NCI-H2227 (cell line): ENCODE measurements at regions not wholly inside any gene's neighbourhood (a gene's known extent, or its start where the extent isn't known, plus 50 kb on each side); places are given as distances from the start of the nearest gene placed in this dataset.
"Not testable (repeated sequence)": the region's sequence is repeated elsewhere in the genome, so short reads cannot be mapped to it uniquely, and the experiment has no call there.

ENCODE experiments used
- DNase-seq: peaks from one replicate; lab custom pipeline; 2025; ENCODE audit not compliant: unreplicated experiment; lab: John Stamatoyannopoulos, UW

- DNase-seq = peak; percentile 3
These were observed 428.8 kb upstream of the EPHA7 start for GRCh38 chr6:93848031-93848742.

- no peak for DNase-seq
These were observed 422.8 kb upstream of the EPHA7 start for GRCh38 chr6:93842178-93842577.

GRCh38 chr6:93835451-93836145 lies 416.2 kb upstream of the EPHA7 start:
- DNase-seq = not testable (repeated sequence)

DNA sequence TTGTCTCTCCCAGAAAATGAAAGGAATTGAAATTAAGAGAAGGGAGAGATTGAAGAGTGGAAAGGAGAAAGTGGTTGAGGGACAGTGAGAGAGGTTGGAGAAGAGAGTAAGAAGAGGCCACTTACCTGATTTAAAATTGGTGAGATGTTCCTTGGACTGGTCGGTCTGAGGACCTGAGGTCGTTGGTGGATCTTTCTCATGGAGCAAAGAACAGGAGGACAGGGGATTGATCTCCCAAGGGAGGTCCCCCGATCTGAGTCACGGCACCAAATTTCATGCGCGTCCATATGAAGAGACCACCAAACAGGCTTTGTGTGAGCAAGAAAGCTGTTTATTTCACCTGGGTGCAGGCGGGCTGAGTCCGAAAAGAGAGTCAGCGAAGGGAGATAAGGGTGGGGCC lies 415.7 kb upstream of the EPHA7 start:
- not testable (repeated sequence) for DNase-seq

GRCh38 chr6:93833326-93833725 lies 414.0 kb upstream of the EPHA7 start:
- not testable (repeated sequence) for DNase-seq

DNA sequence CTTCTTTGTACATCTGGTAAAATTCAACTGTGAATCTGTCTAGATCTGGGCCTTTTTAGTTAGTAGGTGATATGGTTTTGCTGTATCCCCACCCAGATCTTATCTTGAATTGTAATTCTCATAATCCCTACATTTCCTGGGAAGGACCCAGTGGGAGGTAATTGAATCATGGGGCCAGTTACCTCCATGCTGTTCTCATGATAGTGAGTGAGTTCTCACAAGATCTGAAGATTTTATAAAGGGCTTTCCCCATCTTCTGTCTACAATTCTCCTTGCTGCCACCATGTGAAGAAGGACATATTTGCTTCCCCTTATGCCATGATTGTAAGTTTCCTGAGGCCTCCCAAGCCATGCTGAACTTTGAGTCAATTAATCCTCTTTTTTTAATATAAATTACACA lies 410.4 kb upstream of the EPHA7 start:
- not testable (repeated sequence) for DNase-seq

DNA sequence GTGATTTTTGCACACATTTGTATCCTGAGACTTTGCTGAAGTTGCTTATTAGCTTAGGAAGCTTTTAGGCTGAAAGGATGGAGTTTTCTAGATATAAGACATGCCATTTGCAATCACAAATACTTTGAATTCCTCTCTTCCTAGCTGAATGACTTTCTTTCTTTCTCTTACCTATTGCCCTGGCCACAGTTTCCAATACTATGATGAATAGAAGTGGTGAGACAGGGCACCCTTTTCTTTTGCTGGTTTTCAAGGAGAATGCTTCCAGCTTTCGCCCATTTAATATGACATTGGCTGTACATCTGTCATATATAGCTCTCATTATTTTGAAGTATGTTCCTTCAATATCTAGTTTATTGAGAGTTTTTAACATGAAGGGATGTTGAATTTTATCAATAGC lies 409.6 kb upstream of the EPHA7 start:
- no peak for DNase-seq

GRCh38 chr6:93828553-93828952 lies 409.2 kb upstream of the EPHA7 start:
- no peak for DNase-seq

DNA sequence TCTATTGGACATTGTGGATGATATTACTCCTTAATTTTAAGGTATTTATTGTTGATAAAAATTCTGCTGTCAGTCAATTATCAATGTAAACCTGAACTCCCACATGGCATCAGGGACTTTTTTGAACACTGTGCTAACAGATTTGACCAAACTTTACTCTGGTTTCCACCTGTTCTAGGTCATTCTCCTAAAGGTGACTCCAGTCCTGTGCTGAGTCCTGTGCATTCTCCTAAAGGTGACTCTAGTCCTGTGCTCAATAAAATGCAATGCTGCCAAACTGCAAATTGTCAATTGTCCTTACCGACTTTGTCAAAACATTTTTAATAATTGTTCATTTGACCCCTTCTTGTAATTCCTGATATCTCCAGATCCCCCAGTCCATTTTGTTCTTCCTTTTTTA lies 408.4 kb upstream of the EPHA7 start:
- DNase-seq = no peak

DNA sequence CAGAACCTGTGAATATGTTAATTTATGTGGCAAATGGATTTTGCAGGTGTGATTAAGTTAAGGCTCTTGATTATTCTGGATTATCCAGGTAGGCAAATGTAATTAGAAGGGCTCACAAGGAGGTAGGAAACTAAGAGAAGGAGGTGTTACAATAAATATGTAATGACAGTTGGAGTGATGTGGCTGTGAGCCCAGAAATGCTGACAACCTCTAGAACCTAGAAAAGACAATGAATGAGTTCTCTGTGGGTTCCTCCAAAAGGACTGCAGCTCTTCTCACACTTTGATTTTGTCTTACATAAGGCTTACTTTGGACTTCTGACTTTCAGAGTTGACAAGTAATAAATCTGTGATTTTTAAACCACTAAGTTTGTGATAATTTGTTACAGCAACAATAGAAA lies 406.6 kb upstream of the EPHA7 start:
- DNase-seq = no peak

DNA sequence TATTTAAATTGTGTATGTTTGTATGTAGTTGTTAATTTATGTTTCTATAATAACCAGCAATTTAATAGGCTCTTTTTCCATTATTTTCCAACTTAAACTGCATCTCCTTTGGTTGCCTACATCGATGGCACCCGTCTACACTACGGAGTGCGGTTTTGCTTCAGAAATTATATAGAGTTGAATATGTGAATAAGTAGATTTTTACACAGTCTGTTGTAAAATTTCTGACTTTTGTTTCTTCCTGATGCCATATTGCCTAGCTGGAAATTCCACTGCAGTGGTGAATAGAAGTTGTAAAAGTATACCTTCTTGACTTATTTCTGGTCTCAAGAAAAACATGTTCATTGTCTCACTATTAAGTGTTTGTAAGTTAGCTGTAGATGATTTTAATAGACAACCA lies 404.1 kb upstream of the EPHA7 start:
- DNase-seq = no peak

GRCh38 chr6:93822434-93823265 lies 403.3 kb upstream of the EPHA7 start:
- DNase-seq = no peak

DNA sequence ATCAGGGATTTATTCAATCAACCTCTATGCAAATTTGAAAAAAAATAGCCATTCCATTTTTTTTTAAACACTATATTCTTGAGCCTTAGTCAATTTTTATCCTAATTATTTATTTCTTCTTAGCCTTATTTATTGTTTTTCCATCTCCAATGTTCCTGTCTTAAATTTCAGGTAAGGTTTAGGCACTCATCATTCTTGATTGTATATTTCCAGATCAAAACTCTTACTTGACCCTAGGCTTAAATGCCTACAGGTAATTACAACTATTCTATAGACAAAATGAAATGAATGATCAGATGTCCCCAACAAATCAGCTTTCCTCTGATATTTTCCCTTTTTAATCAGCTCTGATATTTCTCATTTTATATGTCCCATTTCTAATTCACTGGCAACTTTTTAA lies 402.6 kb upstream of the EPHA7 start:
- DNase-seq = no peak

DNA sequence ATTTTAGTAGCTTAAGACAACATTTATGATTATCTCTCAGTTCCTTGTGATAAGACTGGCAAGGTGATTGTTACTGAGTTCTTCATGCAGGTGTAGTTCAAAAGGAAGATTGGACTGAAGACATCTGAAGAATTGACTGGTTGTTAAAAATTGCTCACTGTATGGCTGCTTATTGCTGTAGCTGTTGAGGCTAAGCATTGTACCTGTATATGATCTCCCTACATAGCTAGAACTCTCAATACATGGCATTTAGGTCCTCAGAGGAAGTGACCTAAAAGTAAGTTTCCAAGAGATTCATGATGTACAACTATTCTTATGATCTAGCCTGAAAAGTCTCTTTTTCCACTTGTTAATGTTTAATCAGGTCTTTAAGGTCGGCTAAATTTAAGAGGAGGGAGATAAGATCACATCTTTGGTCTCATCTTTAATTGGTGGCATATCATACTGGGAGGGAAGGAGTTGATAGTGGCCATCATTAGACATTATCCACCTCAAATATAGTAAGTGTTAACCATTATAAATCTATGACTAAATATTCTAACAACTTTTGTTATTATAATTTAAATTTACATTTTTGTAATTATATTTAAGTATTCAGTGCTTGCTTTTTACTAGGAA lies 401.2 kb upstream of the EPHA7 start:
- DNase-seq = no peak

DNA sequence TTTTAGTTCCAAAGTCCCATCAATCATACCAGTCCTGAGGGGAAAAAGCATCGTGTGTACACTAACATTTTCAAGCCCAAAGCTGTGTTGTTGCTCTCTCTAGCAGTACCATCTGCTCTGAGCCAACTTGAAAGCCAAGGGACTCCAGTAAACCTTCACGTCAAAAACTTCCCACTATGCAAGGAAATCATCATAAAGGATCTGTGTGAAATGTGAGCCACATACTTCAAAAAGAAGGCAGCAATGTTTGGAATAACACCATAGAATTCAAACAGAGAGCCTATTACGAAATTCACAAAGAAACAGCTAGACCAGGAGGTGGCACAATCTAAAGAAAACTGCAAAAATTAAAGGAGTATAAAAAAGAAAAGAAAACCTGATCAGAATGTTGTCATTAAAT lies 399.8 kb upstream of the EPHA7 start:
- no peak for DNase-seq

DNA sequence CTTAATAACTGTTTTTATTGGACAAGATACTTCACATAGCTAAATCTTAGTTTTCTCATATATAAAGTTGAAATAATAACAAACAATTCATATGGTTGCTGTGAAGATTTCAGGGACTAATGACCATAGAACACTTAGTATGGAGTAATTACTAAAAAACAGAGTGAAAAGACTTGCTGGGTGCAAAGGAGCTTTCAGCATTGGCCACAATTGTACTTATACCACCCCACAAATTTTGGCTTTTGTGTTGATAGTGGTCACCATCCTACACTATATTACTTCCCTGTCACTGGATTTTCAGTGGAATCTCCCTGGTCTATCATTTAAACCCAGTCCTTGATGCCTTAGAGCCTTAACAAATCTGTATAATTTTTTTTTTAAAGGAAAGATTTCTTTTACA lies 398.6 kb upstream of the EPHA7 start:
- DNase-seq = no peak

DNA sequence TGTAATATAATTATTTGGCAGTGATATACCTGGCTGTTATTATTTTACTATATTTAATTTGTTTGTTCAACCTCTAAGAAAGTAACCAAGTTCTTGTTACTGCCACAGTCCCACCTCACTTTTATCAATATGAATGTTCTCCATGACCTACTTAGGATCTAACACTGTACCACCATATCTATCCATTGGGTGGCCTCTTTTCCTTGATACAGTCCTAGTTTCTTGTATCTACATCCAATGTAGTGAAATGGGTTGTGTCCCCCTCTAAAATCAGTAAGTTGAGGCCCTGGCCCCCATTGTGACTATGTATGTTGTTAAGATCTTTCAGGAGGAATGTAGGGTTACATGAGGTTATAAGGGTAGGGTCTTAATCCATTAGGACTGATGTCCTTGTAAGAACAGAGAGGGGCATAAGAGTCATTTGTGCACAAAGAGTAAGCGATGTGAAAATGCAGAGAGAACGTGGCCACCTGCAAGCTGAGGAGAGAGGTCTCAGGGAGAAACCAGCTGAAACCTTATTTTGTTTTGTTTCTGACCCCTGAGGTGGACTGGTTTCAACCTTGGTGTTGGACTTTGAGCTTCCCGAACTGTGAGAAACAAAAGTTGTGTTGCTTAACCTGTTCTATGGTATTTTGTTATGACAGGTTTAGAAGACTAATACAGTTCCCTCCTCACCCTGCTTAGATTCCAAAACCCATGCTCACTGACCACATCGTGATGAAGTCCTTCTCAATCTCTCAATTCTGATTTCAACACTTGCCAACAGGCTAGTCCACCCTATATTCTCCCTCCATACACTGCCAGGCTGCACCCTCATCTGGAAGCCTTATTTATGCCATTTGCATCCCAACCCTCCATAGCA lies 387.3 kb upstream of the EPHA7 start:
- no peak for DNase-seq

GRCh38 chr6:93801101-93801847 lies 381.9 kb upstream of the EPHA7 start:
- no peak for DNase-seq

- DNase-seq = no peak
These were observed 379.9 kb upstream of the EPHA7 start for GRCh38 chr6:93799226-93799625.

DNA sequence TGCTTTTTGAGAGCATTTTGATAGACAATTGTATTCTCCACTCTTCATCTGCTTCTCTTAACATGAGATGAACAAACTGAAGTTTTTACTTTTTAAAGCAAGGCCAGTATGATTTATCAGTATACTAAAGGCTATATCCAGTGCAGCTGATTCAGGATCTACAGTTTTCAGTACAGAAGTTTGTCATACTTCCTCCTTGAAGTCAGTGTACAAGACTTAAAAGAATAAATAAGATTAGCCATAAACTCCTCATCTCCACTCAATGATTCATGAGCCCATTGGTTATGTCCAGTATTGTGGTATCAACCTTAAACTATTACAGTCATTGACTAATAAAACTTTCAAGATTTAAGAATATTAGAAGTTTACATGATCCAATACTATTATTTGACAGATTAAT lies 374.8 kb upstream of the EPHA7 start:
- DNase-seq = no peak
